GM23248 (cell line): ENCODE measurements at regions not wholly inside any gene's neighbourhood (a gene's known extent, or its start where the extent isn't known, plus 50 kb on each side); places are given as distances from the start of the nearest gene placed in this dataset.

ENCODE experiments used
- EZH2 ChIP-seq: fragments of 200-600 bp; sonication (generic); IDR thresholded peaks from 2 replicates; pipeline ENCODE4 v1.6.1; 2018; ENCODE audit warnings: antibody characterized with exemption, mild to moderate bottlenecking; ENCODE audit not compliant: insufficient read depth, poor library complexity, severe bottlenecking
- EZH2phosphoT487 ChIP-seq: fragments of 200-600 bp; sonication (generic); IDR thresholded peaks from 2 replicates; pipeline ENCODE4 v1.6.1; 2018; ENCODE audit warnings: antibody characterized with exemption, moderate library complexity, mild to moderate bottlenecking, low read depth; ENCODE audit not compliant: insufficient read depth

DNA sequence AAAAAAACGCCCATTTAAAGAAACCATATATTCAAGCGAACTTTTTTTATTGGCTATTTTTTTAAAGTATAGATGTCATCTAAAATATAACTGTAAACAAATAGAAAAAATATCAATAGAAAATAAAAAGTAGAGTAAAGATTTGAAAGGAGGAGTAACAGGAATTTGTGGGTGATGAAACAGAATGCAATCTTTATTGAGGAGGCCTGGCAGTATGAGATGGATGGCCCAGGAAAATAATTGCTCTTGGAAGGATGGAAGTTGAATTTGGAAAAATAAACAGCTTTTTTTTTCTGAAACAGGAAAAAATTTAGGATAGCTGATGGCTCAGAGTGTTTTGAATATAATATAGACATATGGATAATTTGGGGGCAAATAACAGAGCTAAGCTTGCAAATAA lies 219.0 kb downstream of the CASP12 start:
- TF ChIP-seq EZH2 (no peak), EZH2phosphoT487 (no peak)
